Body of pancreas (tissue), 4 donors: ENCODE measurements at regions not wholly inside any gene's neighbourhood (a gene's known extent, or its start where the extent isn't known, plus 50 kb on each side); places are given as distances from the start of the nearest gene placed in this dataset. TPM values are rescaled to one million over a fixed set of nuclear protein-coding genes. Genes with fewer than 3 reads are reported as not detected.

Experiments used
- ATAC-seq: fragments of 150-250 bp; one replicate; pipeline ENCODE4 v1.9.1; 2016
- DNase-seq, 4 donors: peaks; one replicate each; pipeline ENCODE4 v3.0.0-alpha.2; 2019
- H3K27ac ChIP-seq, 4 donors: fragments of 200-600 bp; sonication (generic); 1 replicate in 3 of 4; 2 replicates in 1 of 4; pipeline versions ENCODE4 v1.5.1 to v1.6.1; 2016 to 2019; ENCODE audit warnings: mild to moderate bottlenecking in 1 of 4, mixed read lengths in 1 of 4, moderate library complexity in 1 of 4
- H3K27me3 ChIP-seq, 2 donors: fragments of 200-600 bp; sonication (generic); one replicate each; pipeline ENCODE4 v1.6.0; 2016; ENCODE audit warnings: mild to moderate bottlenecking in 1 of 2
- H3K36me3 ChIP-seq, 2 donors: fragments of 200-600 bp; sonication (generic); replicated peaks in 1 of 2; 2 replicates each; pipeline ENCODE4 v1.5.1; 2016; ENCODE audit warnings: low read depth in 2 of 2; ENCODE audit not compliant: insufficient read depth in 1 of 2
- H3K4me1 ChIP-seq: fragments of 200-600 bp; sonication (generic); one replicate; pipeline ENCODE4 v1.6.0; 2016
- H3K4me3 ChIP-seq, 2 donors: fragments of 200-600 bp; sonication (generic); 1 replicate in 1 of 2; 2 replicates in 1 of 2; pipeline ENCODE4 v1.5.1; 2016 to 2019
- H3K9me3 ChIP-seq, 3 donors: fragments of 200-600 bp; sonication (generic); 1 replicate in 2 of 3; 2 replicates in 1 of 3; pipeline ENCODE4 v1.5.1; 2016
- POLR2A ChIP-seq, 3 donors: fragments of 450-650 bp; IDR thresholded peaks; one replicate each; pipeline ENCODE4 v1.6.1; 2016; ENCODE audit warnings: antibody characterized with exemption in 3 of 3, mild to moderate bottlenecking in 2 of 3
- WGBS, 2 donors: methylation state at CpG; one replicate each; pipeline ENCODE4 v1.1.5; 2017; 5-methylcytosine and 5-hydroxymethylcytosine counted together
- intact Hi-C: fragments of 100-400 bp; cut with DNase I; formaldehyde crosslinking; loops from one replicate; pipeline ENCODE4 v1.15.1; 2023
- small RNA-seq: library from RNA; depleted of rRNA; stranded (forward); fragments of <200 nt; gene quantifications from one replicate; pipeline ENCODE3, GENCODE V24; 2016
- TF ChIP-seq, protein P1 (sequence below), 7 experiments: fragments of 450-650 bp in 4 of 7; fragments of 200-600 bp in 3 of 7; sonication (generic) in 3 of 7; IDR thresholded peaks; one replicate each; pipeline ENCODE4 v1.5.1; 2016 to 2019; ENCODE audit warnings: antibody characterized with exemption in 7 of 7

DNA sequence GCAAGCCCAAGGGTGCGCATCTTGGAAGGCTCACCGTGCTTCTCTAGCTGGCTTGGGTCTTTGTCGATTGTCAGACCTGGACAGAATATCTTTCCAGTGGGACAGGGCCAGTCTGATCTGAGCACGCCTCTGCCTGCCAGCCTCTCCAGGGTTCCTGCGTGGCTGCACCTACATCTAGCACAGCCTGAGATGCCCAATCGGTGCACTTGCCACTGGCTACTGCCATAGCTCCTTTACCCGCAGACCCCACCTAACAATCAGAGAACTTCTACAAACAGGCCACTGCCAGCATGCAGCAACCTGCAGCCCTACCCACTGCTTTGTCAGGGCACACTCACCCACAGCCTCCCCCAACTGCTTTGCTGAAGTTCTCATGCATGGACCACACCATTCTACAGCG lies 56.7 kb upstream of the PHACTR3 start:
- Histone ChIP-seq H3K9me3 (no peaks in the 10 kb centered on the region), H3K27me3 (no peaks in the 10 kb centered on the region), H3K4me1 (no peaks in the 10 kb centered on the region), H3K36me3 (no peaks in the 10 kb centered on the region), H3K27ac (no peak overlapping the region), H3K4me3 (no peak overlapping the region)
- ATAC-seq = no peak
- TF ChIP-seq, protein P1, sequence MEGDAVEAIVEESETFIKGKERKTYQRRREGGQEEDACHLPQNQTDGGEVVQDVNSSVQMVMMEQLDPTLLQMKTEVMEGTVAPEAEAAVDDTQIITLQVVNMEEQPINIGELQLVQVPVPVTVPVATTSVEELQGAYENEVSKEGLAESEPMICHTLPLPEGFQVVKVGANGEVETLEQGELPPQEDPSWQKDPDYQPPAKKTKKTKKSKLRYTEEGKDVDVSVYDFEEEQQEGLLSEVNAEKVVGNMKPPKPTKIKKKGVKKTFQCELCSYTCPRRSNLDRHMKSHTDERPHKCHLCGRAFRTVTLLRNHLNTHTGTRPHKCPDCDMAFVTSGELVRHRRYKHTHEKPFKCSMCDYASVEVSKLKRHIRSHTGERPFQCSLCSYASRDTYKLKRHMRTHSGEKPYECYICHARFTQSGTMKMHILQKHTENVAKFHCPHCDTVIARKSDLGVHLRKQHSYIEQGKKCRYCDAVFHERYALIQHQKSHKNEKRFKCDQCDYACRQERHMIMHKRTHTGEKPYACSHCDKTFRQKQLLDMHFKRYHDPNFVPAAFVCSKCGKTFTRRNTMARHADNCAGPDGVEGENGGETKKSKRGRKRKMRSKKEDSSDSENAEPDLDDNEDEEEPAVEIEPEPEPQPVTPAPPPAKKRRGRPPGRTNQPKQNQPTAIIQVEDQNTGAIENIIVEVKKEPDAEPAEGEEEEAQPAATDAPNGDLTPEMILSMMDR (IDR thresholded peaks at IDR 0.05) = no peak
- no peak for TF ChIP-seq POLR2A (IDR thresholded peaks at IDR 0.05)
- DNase-seq = no peak
- intact Hi-C loops = no loop called here
- WGBS, 2 donors = 80 to 86% methylated on average over 2 to 8 of the region's 8 CpGs

Small RNA genes in the stretch of these regions (small RNA-seq; reads per million reads assigned to genes)
- gene PIEZO1P1 = not detected
